Transverse colon (tissue), 4 donors: ENCODE measurements at regions not wholly inside any gene's neighbourhood (a gene's known extent, or its start where the extent isn't known, plus 50 kb on each side); places are given as distances from the start of the nearest gene placed in this dataset.

Source experiments
- EP300 ChIP-seq: sonication (generic); formaldehyde crosslinking; IDR thresholded peaks from one replicate; pipeline ENCODE4 v1.6.1; 2017; ENCODE audit warnings: antibody characterized with exemption, low read depth
- POLR2A ChIP-seq: fragments of 450-650 bp; IDR thresholded peaks from one replicate; pipeline ENCODE4 v1.6.1; 2016; ENCODE audit warnings: antibody characterized with exemption, mild to moderate bottlenecking, moderate library complexity
- POLR2AphosphoS5 ChIP-seq, 3 donors: sonication (generic); formaldehyde crosslinking; IDR thresholded peaks; one replicate each; pipeline ENCODE4 v1.6.1; 2016; ENCODE audit warnings: antibody characterized with exemption in 3 of 3
- TF ChIP-seq, protein P1 (sequence below), 5 experiments: fragments of 200-600 bp in 3 of 5; fragments of 450-650 bp in 2 of 5; sonication (generic) in 3 of 5; IDR thresholded peaks; 1 replicate in 2 of 5; 2 replicates in 3 of 5; pipeline ENCODE4 v1.5.1; 2016 to 2017; ENCODE audit warnings: antibody characterized with exemption in 5 of 5, inconsistent platforms in 3 of 5, mild to moderate bottlenecking in 2 of 5, moderate library complexity in 1 of 5

DNA sequence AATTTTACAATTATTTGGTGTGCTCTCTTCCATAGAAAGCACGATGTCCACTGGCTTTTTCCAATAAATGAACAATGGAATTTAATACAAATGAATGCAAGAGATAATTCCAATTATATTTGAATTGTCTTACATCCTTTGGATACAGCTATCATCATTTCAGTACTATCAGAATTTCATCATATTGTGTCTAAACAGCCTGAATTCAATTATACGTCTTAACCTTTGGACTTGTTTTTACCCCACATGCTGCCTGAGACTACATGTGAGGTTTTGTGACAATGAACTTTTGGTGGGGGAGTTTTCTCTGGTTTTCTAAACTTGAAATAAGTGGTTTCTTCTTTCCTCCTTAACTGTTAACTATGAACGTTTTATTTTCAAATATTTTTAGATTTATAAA lies 1176.0 kb downstream of the EPHA7 start:
- TF ChIP-seq, protein P1, sequence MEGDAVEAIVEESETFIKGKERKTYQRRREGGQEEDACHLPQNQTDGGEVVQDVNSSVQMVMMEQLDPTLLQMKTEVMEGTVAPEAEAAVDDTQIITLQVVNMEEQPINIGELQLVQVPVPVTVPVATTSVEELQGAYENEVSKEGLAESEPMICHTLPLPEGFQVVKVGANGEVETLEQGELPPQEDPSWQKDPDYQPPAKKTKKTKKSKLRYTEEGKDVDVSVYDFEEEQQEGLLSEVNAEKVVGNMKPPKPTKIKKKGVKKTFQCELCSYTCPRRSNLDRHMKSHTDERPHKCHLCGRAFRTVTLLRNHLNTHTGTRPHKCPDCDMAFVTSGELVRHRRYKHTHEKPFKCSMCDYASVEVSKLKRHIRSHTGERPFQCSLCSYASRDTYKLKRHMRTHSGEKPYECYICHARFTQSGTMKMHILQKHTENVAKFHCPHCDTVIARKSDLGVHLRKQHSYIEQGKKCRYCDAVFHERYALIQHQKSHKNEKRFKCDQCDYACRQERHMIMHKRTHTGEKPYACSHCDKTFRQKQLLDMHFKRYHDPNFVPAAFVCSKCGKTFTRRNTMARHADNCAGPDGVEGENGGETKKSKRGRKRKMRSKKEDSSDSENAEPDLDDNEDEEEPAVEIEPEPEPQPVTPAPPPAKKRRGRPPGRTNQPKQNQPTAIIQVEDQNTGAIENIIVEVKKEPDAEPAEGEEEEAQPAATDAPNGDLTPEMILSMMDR (IDR thresholded peaks at IDR 0.05): no peak
- TF ChIP-seq POLR2AphosphoS5 (IDR thresholded peaks at IDR 0.05): no peak
- TF ChIP-seq POLR2A: no peak
- no peak for TF ChIP-seq EP300
